ENCODE measurements at regions not wholly inside any gene's neighbourhood (a gene's known extent, or its start where the extent isn't known, plus 50 kb on each side); places are given as distances from the start of the nearest gene placed in this dataset.

GRCh38 chr12:65653321-65653720, 171.0 kb upstream of the HMGA2 start:
- intact Hi-C loops (cut with micrococcal nuclease): no loop called here

- intact Hi-C loops (cut with micrococcal nuclease): no loop called here
Measured at GRCh38 chr12:65653946-65654629, 170.2 kb upstream of the HMGA2 start.

GRCh38 chr12:65655074-65655493, 169.2 kb upstream of the HMGA2 start:
- intact Hi-C loops (cut with micrococcal nuclease): no loop called here

- intact Hi-C loops (cut with micrococcal nuclease): no loop called here
Measured at GRCh38 chr12:65656156-65656882, 168.0 kb upstream of the HMGA2 start.

GRCh38 chr12:65656891-65657351, 167.4 kb upstream of the HMGA2 start:
- intact Hi-C loops (cut with micrococcal nuclease): no loop called here

GRCh38 chr12:65657635-65658034, 166.6 kb upstream of the HMGA2 start:
- intact Hi-C loops (cut with micrococcal nuclease): no loop called here

- intact Hi-C loops (cut with micrococcal nuclease): no loop called here
Measured at GRCh38 chr12:65658360-65658759, 165.9 kb upstream of the HMGA2 start.

GRCh38 chr12:65659681-65660080, 164.6 kb upstream of the HMGA2 start:
- intact Hi-C loops (cut with micrococcal nuclease): no loop called here

GRCh38 chr12:65660096-65660495, 164.2 kb upstream of the HMGA2 start:
- intact Hi-C loops (cut with micrococcal nuclease): no loop called here

GRCh38 chr12:65660836-65661235, 163.4 kb upstream of the HMGA2 start:
- intact Hi-C loops (cut with micrococcal nuclease): no loop called here

GRCh38 chr12:65662590-65662989, 161.7 kb upstream of the HMGA2 start:
- intact Hi-C loops (cut with micrococcal nuclease): no loop called here

GRCh38 chr12:65663097-65663496, 161.2 kb upstream of the HMGA2 start:
- intact Hi-C loops (cut with micrococcal nuclease): no loop called here

GRCh38 chr12:65663648-65664047, 160.6 kb upstream of the HMGA2 start:
- intact Hi-C loops (cut with micrococcal nuclease): no loop called here

- intact Hi-C loops (cut with micrococcal nuclease): no loop called here
Measured at GRCh38 chr12:65664715-65665250, 159.5 kb upstream of the HMGA2 start.

GRCh38 chr12:65665817-65666216, 158.5 kb upstream of the HMGA2 start:
- intact Hi-C loops (cut with micrococcal nuclease): no loop called here

- intact Hi-C loops (cut with micrococcal nuclease): no loop called here
Measured at GRCh38 chr12:65666876-65667275, 157.4 kb upstream of the HMGA2 start.

- intact Hi-C loops (cut with micrococcal nuclease): no loop called here
Measured at GRCh38 chr12:65667932-65668331, 156.4 kb upstream of the HMGA2 start.

- intact Hi-C loops (cut with micrococcal nuclease): no loop called here
Measured at GRCh38 chr12:65668981-65669695, 155.1 kb upstream of the HMGA2 start.

GRCh38 chr12:65670775-65671174, 153.5 kb upstream of the HMGA2 start:
- intact Hi-C loops (cut with micrococcal nuclease): no loop called here

GRCh38 chr12:65672441-65672840, 151.8 kb upstream of the HMGA2 start:
- intact Hi-C loops (cut with micrococcal nuclease): no loop called here

- intact Hi-C loops (cut with micrococcal nuclease): no loop called here
Measured at GRCh38 chr12:65673156-65673690, 151.1 kb upstream of the HMGA2 start.

- intact Hi-C loops (cut with micrococcal nuclease): no loop called here
Measured at GRCh38 chr12:65673732-65674131, 150.6 kb upstream of the HMGA2 start.
